ENCODE measurements at regions not wholly inside any gene's neighbourhood (a gene's known extent, or its start where the extent isn't known, plus 50 kb on each side); places are given as distances from the start of the nearest gene placed in this dataset.

DNA sequence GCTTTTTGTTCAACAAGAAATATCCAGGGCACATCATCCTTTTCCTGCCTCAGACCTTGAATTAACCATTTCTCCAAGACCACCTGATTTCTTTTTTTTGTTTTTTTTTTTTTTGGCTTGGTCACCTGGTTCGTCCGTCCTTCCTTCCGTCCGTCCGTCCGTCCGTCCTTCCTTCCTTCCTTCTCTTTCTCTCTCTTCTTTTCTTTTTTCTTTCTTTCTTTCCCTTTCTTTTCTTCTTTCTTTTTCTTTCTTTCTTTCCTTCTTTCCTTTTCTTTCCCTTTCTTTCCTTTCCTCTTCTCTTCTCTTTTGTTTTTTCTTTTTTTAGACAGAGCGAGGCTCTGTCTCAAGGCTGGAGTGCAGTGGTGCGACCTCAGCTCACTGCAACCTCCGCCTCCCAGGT lies 80.7 kb downstream of the TET3 start:
- H3K27ac Mint-ChIP-seq: no peak overlapping the region
- TF ChIP-seq NR2C2 (CRISPR knock-in tag; IDR thresholded peaks at IDR 0.05) (no peak), ZNF219 (CRISPR knock-in tag; IDR thresholded peaks at IDR 0.05; ENCODE audit: borderline replicate concordance) (no peak), FOXP4 (CRISPR knock-in tag; IDR thresholded peaks at IDR 0.05) (no peak), TP53 (CRISPR knock-in tag; IDR thresholded peaks at IDR 0.05) (no peak), TEAD1 (CRISPR knock-in tag; IDR thresholded peaks at IDR 0.05) (no peak), OVOL2 (CRISPR knock-in tag; IDR thresholded peaks at IDR 0.05; ENCODE audit: borderline replicate concordance) (no peak), HMGXB4 (CRISPR knock-in tag; IDR thresholded peaks at IDR 0.05) (no peak), ZBTB21 (CRISPR knock-in tag; IDR thresholded peaks at IDR 0.05; ENCODE audit: borderline replicate concordance) (no peak), MYBL2 (CRISPR knock-in tag; IDR thresholded peaks at IDR 0.05) (no peak), NFYB (CRISPR knock-in tag; conservative IDR thresholded peaks at IDR 0.05; ENCODE audit: low read depth) (no peak), ZNF317 (CRISPR knock-in tag; IDR thresholded peaks at IDR 0.05; ENCODE audit: borderline replicate concordance, low read depth) (no peak), ZNF263 (CRISPR knock-in tag; IDR thresholded peaks at IDR 0.05; ENCODE audit: low read depth) (no peak), ZNF671 (CRISPR knock-in tag; IDR thresholded peaks at IDR 0.05) (no peak), ESRRA (CRISPR knock-in tag; IDR thresholded peaks at IDR 0.05; ENCODE audit: borderline replicate concordance) (no peak), CREB1 (CRISPR knock-in tag; IDR thresholded peaks at IDR 0.05) (no peak), CREM (CRISPR knock-in tag; IDR thresholded peaks at IDR 0.05) (no peak)
- TF ChIP-seq, protein P1, sequence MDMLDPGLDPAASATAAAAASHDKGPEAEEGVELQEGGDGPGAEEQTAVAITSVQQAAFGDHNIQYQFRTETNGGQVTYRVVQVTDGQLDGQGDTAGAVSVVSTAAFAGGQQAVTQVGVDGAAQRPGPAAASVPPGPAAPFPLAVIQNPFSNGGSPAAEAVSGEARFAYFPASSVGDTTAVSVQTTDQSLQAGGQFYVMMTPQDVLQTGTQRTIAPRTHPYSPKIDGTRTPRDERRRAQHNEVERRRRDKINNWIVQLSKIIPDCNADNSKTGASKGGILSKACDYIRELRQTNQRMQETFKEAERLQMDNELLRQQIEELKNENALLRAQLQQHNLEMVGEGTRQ (CRISPR knock-in tag; IDR thresholded peaks at IDR 0.05): no peak
- TF ChIP-seq, protein P2, sequence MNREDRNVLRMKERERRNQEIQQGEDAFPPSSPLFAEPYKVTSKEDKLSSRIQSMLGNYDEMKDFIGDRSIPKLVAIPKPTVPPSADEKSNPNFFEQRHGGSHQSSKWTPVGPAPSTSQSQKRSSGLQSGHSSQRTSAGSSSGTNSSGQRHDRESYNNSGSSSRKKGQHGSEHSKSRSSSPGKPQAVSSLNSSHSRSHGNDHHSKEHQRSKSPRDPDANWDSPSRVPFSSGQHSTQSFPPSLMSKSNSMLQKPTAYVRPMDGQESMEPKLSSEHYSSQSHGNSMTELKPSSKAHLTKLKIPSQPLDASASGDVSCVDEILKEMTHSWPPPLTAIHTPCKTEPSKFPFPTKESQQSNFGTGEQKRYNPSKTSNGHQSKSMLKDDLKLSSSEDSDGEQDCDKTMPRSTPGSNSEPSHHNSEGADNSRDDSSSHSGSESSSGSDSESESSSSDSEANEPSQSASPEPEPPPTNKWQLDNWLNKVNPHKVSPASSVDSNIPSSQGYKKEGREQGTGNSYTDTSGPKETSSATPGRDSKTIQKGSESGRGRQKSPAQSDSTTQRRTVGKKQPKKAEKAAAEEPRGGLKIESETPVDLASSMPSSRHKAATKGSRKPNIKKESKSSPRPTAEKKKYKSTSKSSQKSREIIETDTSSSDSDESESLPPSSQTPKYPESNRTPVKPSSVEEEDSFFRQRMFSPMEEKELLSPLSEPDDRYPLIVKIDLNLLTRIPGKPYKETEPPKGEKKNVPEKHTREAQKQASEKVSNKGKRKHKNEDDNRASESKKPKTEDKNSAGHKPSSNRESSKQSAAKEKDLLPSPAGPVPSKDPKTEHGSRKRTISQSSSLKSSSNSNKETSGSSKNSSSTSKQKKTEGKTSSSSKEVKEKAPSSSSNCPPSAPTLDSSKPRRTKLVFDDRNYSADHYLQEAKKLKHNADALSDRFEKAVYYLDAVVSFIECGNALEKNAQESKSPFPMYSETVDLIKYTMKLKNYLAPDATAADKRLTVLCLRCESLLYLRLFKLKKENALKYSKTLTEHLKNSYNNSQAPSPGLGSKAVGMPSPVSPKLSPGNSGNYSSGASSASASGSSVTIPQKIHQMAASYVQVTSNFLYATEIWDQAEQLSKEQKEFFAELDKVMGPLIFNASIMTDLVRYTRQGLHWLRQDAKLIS (CRISPR knock-in tag; IDR thresholded peaks at IDR 0.05; ENCODE audit: borderline replicate concordance): no peak
- TF ChIP-seq, protein P3, sequence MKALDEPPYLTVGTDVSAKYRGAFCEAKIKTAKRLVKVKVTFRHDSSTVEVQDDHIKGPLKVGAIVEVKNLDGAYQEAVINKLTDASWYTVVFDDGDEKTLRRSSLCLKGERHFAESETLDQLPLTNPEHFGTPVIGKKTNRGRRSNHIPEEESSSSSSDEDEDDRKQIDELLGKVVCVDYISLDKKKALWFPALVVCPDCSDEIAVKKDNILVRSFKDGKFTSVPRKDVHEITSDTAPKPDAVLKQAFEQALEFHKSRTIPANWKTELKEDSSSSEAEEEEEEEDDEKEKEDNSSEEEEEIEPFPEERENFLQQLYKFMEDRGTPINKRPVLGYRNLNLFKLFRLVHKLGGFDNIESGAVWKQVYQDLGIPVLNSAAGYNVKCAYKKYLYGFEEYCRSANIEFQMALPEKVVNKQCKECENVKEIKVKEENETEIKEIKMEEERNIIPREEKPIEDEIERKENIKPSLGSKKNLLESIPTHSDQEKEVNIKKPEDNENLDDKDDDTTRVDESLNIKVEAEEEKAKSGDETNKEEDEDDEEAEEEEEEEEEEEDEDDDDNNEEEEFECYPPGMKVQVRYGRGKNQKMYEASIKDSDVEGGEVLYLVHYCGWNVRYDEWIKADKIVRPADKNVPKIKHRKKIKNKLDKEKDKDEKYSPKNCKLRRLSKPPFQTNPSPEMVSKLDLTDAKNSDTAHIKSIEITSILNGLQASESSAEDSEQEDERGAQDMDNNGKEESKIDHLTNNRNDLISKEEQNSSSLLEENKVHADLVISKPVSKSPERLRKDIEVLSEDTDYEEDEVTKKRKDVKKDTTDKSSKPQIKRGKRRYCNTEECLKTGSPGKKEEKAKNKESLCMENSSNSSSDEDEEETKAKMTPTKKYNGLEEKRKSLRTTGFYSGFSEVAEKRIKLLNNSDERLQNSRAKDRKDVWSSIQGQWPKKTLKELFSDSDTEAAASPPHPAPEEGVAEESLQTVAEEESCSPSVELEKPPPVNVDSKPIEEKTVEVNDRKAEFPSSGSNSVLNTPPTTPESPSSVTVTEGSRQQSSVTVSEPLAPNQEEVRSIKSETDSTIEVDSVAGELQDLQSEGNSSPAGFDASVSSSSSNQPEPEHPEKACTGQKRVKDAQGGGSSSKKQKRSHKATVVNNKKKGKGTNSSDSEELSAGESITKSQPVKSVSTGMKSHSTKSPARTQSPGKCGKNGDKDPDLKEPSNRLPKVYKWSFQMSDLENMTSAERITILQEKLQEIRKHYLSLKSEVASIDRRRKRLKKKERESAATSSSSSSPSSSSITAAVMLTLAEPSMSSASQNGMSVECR (CRISPR knock-in tag; IDR thresholded peaks at IDR 0.05; ENCODE audit: borderline replicate concordance): no peak
- peaks cover 11% of the 10 kb centered on the region for H3K9me3 Mint-ChIP-seq
- CTCF ChIA-PET: interaction anchor here (1.4 kb wide), 1 partner anchor 15 kb away, joined by 3 read pairs; no protein-coding TSS in a partner anchor
- DNase-seq (ENCODE audit: low spot score) (no peak), ATAC-seq (no peak)
- peaks cover 3% of the 10 kb centered on the region for H3K4me1 Mint-ChIP-seq
- H3K4me3 Mint-ChIP-seq: no peak overlapping the region
- POLR2A ChIA-PET: no interaction called here
- H3K27me3 Mint-ChIP-seq (ENCODE audit: low read depth): no peaks in the 10 kb centered on the region
- peaks cover 17% of the 10 kb centered on the region for H3K36me3 Mint-ChIP-seq

Data from WTC11 (cell line).